HL-60 (cell line): ENCODE measurements at regions not wholly inside any gene's neighbourhood (a gene's known extent, or its start where the extent isn't known, plus 50 kb on each side); places are given as distances from the start of the nearest gene placed in this dataset.

Source experiments
- DNase-seq, 2 experiments: peaks; one replicate each; pipeline ENCODE4 v3.0.0-alpha.2; 2010 to 2020; ENCODE audit warnings: low read depth in 1 of 2, low spot score in 1 of 2
- H3K27ac ChIP-seq: fragments of 250-450 bp; sonication (Bioruptor Pico); replicated peaks from 2 replicates; pipeline ENCODE4 v1.5.1; 2020; ENCODE audit warnings: mild to moderate bottlenecking, moderate library complexity
- H3K27me3 ChIP-seq: fragments of 250-450 bp; sonication (Bioruptor Pico); 2 replicates; pipeline ENCODE4 v1.5.1; 2021; ENCODE audit warnings: mild to moderate bottlenecking, moderate library complexity; ENCODE audit not compliant: insufficient read depth, poor library complexity, severe bottlenecking
- H3K4me3 ChIP-seq: replicated peaks from 2 replicates; pipeline ENCODE4 v1.5.1; 2011; ENCODE audit warnings: mild to moderate bottlenecking, control low read depth, low read length; ENCODE audit not compliant: insufficient read depth
- CTCF ChIP-seq: IDR thresholded peaks from one replicate; pipeline ENCODE4 v1.5.1; 2011; ENCODE audit warnings: low read length, control low read depth, inconsistent platforms; ENCODE audit not compliant: insufficient read depth
- GABPA ChIP-seq: IDR thresholded peaks from 2 replicates; pipeline ENCODE4 v1.6.1; 2012; ENCODE audit warnings: low read depth
- POLR2AphosphoS5 ChIP-seq: IDR thresholded peaks from 2 replicates; pipeline ENCODE4 v1.6.1; 2012; ENCODE audit warnings: low read depth
- REST ChIP-seq: IDR thresholded peaks from 2 replicates; pipeline ENCODE4 v1.6.1; 2012; ENCODE audit warnings: low read depth; ENCODE audit not compliant: insufficient replicate concordance
- SPI1 ChIP-seq: IDR thresholded peaks from 2 replicates; pipeline ENCODE4 v1.6.1; 2012; ENCODE audit warnings: low read depth, mild to moderate bottlenecking, borderline replicate concordance

- no peak for DNase-seq
- Histone ChIP-seq H3K27ac (no peak overlapping the region), H3K27me3 (peaks cover 2% of the 10 kb centered on the region), H3K4me3 (no peak overlapping the region)
- TF ChIP-seq REST (no peak), CTCF (no peak), POLR2AphosphoS5 (no peak), GABPA (no peak), SPI1 (no peak)
Observed at GRCh38 chr15:46300716-46301115, 665.9 kb downstream of the SQOR start.

GRCh38 chr15:46301291-46301690, 666.5 kb downstream of the SQOR start:
- H3K27ac ChIP-seq, result no peak overlapping the region
- no peak for DNase-seq
- H3K4me3 ChIP-seq, result no peak overlapping the region
- peaks cover 2% of the 10 kb centered on the region for H3K27me3 ChIP-seq
- TF ChIP-seq CTCF (no peak), SPI1 (no peak), REST (no peak), GABPA (no peak), POLR2AphosphoS5 (no peak)

- no peak for TF ChIP-seq CTCF
- no peak for TF ChIP-seq GABPA
- TF ChIP-seq SPI1, result no peak
- TF ChIP-seq POLR2AphosphoS5, result no peak
- no peak for TF ChIP-seq REST
- H3K27me3 ChIP-seq, result peaks cover 2% of the 10 kb centered on the region
- H3K4me3 ChIP-seq, result no peak overlapping the region
- no peak for DNase-seq
- no peak overlapping the region for H3K27ac ChIP-seq
Observed at GRCh38 chr15:46301826-46302225, 667.0 kb downstream of the SQOR start.
